Right kidney (tissue), 1 donor: ENCODE measurements at regions not wholly inside any gene's neighbourhood (a gene's known extent, or its start where the extent isn't known, plus 50 kb on each side); places are given as distances from the start of the nearest gene placed in this dataset.
A peak's percentile ranks its signal among the peaks of the same experiment; 100 is the strongest.
"Not testable (repeated sequence)": the region's sequence is repeated elsewhere in the genome, so short reads cannot be mapped to it uniquely, and the experiment has no call there.

Experiments
- DNase-seq: peaks from one replicate; pipeline ENCODE4 v3.0.0-alpha.2; 2016

GRCh38 chr6:170147832-170148708 lies 142.8 kb downstream of the DLL1 start:
- peak; percentile 54 for DNase-seq

GRCh38 chr6:170147056-170147787 lies 143.7 kb downstream of the DLL1 start:
- no peak for DNase-seq

- DNase-seq: no peak
Measured at GRCh38 chr6:170146640-170147039, 144.2 kb downstream of the DLL1 start.

GRCh38 chr6:170146131-170146530 lies 144.7 kb downstream of the DLL1 start:
- DNase-seq: not testable (repeated sequence)

GRCh38 chr6:170145716-170146115 lies 145.2 kb downstream of the DLL1 start:
- DNase-seq: not testable (repeated sequence)

GRCh38 chr6:170145272-170145592 lies 145.6 kb downstream of the DLL1 start:
- no peak for DNase-seq

GRCh38 chr6:170144571-170145271 lies 146.2 kb downstream of the DLL1 start:
- DNase-seq: no peak

GRCh38 chr6:170143401-170144150 lies 147.3 kb downstream of the DLL1 start:
- DNase-seq: no peak

GRCh38 chr6:170142559-170142958 lies 148.3 kb downstream of the DLL1 start:
- no peak for DNase-seq

- not testable (repeated sequence) for DNase-seq
Measured at GRCh38 chr6:170141061-170141460, 149.8 kb downstream of the DLL1 start.

- DNase-seq: no peak
Measured at GRCh38 chr6:170140129-170140528, 150.7 kb downstream of the DLL1 start.

- DNase-seq: no peak
Measured at GRCh38 chr6:170139531-170139930, 151.3 kb downstream of the DLL1 start.

- DNase-seq: not testable (repeated sequence)
Measured at GRCh38 chr6:170139046-170139445, 151.8 kb downstream of the DLL1 start.

GRCh38 chr6:170137911-170138910 lies 152.7 kb downstream of the DLL1 start:
- no peak for DNase-seq

- peak; percentile 37 for DNase-seq
Measured at GRCh38 chr6:170137176-170137891, 153.5 kb downstream of the DLL1 start.

- no peak for DNase-seq
Measured at GRCh38 chr6:170136541-170137175, 154.2 kb downstream of the DLL1 start.

GRCh38 chr6:170135821-170136471 lies 154.9 kb downstream of the DLL1 start:
- DNase-seq: no peak

GRCh38 chr6:170135461-170135820 lies 155.4 kb downstream of the DLL1 start:
- no peak for DNase-seq
